SK-N-SH treated with all-trans-retinoic acid at 6 μM for 48 hours (cell line): ENCODE measurements at regions not wholly inside any gene's neighbourhood (a gene's known extent, or its start where the extent isn't known, plus 50 kb on each side); places are given as distances from the start of the nearest gene placed in this dataset.

Experiments
- CREB5 ChIP-seq: fragments of 250-450 bp; sonication (Bioruptor Pico); IDR thresholded peaks from 2 replicates; pipeline ENCODE4 v1.5.1; 2020; ENCODE audit warnings: low read depth, mild to moderate bottlenecking, moderate library complexity
- ZC3H10 ChIP-seq: fragments of 250-450 bp; sonication (Bioruptor Pico); IDR thresholded peaks from 2 replicates; pipeline ENCODE4 v1.5.1; 2021; ENCODE audit warnings: mild to moderate bottlenecking, moderate library complexity
- ZNF565 ChIP-seq: fragments of 450-650 bp; formaldehyde crosslinking; conservative IDR thresholded peaks from 2 replicates; pipeline ENCODE4 v1.5.0; 2020; ENCODE audit warnings: low read depth, mild to moderate bottlenecking, moderate library complexity

- no peak for TF ChIP-seq ZNF565 (CRISPR knock-in tag)
- no peak for TF ChIP-seq CREB5 (CRISPR knock-in tag)
- TF ChIP-seq ZC3H10 (CRISPR knock-in tag), result no peak
These were observed 54.1 kb downstream of the FOXL3 start for GRCh38 chr7:343864-344607.
